ENCODE measurements at regions not wholly inside any gene's neighbourhood (a gene's known extent, or its start where the extent isn't known, plus 50 kb on each side); places are given as distances from the start of the nearest gene placed in this dataset.

GRCh38 chr2:238988105-238988504 is 140.2 kb downstream of the TWIST2 start:
- TF ChIP-seq, protein P1, sequence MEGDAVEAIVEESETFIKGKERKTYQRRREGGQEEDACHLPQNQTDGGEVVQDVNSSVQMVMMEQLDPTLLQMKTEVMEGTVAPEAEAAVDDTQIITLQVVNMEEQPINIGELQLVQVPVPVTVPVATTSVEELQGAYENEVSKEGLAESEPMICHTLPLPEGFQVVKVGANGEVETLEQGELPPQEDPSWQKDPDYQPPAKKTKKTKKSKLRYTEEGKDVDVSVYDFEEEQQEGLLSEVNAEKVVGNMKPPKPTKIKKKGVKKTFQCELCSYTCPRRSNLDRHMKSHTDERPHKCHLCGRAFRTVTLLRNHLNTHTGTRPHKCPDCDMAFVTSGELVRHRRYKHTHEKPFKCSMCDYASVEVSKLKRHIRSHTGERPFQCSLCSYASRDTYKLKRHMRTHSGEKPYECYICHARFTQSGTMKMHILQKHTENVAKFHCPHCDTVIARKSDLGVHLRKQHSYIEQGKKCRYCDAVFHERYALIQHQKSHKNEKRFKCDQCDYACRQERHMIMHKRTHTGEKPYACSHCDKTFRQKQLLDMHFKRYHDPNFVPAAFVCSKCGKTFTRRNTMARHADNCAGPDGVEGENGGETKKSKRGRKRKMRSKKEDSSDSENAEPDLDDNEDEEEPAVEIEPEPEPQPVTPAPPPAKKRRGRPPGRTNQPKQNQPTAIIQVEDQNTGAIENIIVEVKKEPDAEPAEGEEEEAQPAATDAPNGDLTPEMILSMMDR (IDR thresholded peaks at IDR 0.05): no peak
- TF ChIP-seq POLR2A (IDR thresholded peaks at IDR 0.05): no peak
